NCI-H187 treated with DMSO at 0.1 percent for 48 hours (cell line): ENCODE measurements at regions not wholly inside any gene's neighbourhood (a gene's known extent, or its start where the extent isn't known, plus 50 kb on each side); places are given as distances from the start of the nearest gene placed in this dataset.
"Not testable (repeated sequence)": the region's sequence is repeated elsewhere in the genome, so short reads cannot be mapped to it uniquely, and the experiment has no call there.

Experiments used
- DNase-seq: peaks from one replicate; lab custom pipeline; 2025; lab: John Stamatoyannopoulos, UW

GRCh38 chr10:126722726-126723125, 52.2 kb upstream of the C10orf90 start:
- DNase-seq: no peak

- no peak for DNase-seq
These were observed 52.7 kb upstream of the C10orf90 start for GRCh38 chr10:126723226-126723625.

GRCh38 chr10:126729314-126729870, 58.9 kb upstream of the C10orf90 start:
- DNase-seq: no peak

- DNase-seq: no peak
These were observed 60.5 kb upstream of the C10orf90 start for GRCh38 chr10:126730856-126731609.

- DNase-seq: no peak
These were observed 61.1 kb upstream of the C10orf90 start for GRCh38 chr10:126731610-126731990.

DNA sequence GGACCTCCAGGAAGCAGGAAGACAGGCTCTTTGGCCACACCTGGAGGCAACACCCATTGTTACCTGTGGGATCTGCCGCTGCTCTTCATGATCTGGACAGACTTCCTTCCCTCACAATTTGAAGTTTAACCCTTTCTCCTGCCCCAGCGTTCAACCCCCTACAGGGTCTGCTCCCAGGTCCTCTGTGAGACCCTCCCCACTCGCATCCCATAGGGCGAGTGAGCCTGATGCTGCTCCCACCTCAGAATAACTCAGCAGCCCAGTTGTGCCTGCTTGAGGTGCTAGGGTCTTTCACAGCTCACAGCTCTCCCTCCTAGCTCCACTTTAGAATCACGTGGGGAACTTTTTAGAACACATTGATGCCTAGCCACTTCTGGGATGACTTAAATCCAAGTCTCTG, 61.8 kb upstream of the C10orf90 start:
- DNase-seq: no peak

DNA sequence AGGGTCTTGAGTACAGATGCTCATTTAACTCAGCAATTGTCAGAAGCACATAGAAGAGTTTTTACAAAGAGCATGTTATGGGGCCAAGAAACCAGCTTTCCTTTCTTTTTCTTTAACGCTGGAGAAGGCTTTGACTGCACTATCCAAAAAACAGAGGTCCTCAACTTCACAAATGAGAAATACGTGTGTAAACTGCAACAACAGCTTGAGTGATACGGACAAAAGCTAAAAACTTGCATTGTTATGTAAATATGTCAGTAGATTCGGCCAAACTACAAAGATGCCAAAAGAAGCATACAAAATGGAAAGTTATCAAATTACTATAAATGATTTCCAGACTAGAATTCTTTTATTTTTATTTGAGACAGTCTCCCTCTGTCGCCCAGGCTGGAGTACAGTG, 62.4 kb upstream of the C10orf90 start:
- no peak for DNase-seq

DNA sequence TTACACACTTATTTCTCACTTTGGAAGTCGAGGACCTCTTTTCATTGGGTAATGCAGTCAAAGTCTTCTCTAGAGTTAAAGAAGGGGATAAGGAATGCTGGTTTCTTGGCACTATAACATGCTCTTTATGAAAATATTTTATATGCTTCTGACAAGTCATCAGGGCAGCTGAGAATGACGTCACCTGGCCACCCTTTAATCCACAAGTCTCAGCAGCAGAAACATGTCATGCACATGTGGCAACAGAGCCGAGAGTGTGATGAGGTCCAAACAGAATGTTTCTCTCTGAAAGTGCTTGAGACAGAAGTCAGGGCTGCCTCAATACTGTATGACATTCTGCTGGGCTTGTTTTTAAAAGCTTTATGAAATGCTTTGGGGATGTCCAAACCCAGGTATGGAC, 63.5 kb upstream of the C10orf90 start:
- no peak for DNase-seq

DNA sequence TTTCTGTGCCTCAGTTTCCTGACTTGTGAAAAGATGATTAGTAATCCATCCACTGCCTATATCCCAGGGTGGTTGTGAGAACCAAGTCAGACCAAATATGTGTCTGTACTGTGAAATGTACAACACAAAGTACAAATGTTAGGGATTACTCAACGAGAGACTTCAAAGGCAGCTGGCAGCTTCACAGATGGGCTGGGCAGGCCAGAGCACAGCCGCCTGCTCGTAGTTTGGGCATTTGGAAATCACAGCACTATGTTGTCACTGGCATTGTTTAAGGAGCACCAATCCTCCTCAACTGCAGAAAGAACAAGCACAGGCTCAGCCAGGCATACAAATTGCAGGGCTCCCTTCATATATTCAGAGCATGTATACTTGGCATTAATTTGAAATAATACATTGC, 64.5 kb upstream of the C10orf90 start:
- no peak for DNase-seq

- no peak for DNase-seq
These were observed 65.6 kb upstream of the C10orf90 start for GRCh38 chr10:126736142-126736541.

DNA sequence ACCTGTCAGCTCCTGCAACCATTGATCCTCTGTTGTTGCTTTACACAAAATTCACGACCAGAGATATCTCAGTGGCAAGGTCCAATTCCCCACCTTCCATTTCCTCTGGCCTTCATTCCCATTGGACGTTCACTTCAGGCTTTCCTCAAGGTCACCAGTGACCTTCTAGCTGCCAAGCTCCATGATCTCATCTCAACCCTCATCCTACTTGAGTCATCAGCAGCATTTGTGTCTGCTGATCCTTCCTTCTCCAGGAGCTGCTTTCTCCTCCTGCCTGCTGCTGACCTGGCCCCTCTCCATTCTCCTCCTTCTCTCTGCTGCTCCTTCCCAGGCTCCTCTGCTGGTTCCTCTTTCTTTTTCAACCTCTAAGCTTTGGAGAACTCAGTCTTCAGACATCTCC, 66.2 kb upstream of the C10orf90 start:
- DNase-seq: no peak

GRCh38 chr10:126738001-126738400, 67.5 kb upstream of the C10orf90 start:
- DNase-seq: no peak

- no peak for DNase-seq
These were observed 74.1 kb upstream of the C10orf90 start for GRCh38 chr10:126744571-126744970.

- DNase-seq: no peak
These were observed 78.6 kb upstream of the C10orf90 start for GRCh38 chr10:126749015-126749655.

- DNase-seq: no peak
These were observed 84.5 kb upstream of the C10orf90 start for GRCh38 chr10:126754966-126755365.

- no peak for DNase-seq
These were observed 88.4 kb upstream of the C10orf90 start for GRCh38 chr10:126758867-126759266.

DNA sequence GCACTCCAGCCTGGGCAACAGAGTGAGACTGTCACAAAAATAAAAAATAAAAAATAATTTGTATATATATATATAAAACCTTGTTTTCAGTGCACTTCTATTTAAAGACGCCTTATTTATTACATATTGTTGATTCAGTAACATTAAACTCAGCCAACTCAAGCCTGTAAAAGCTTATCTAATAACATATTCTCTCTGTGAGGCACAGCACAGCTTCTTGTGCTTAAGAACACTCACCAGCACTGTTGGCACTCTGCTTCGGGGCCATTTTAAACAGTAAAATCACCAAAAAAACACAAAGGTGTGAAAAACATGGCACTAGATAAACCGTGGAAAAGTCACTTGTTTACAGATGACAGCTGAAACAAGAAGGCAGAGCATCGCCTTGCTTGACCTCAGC, 89.0 kb upstream of the C10orf90 start:
- no peak for DNase-seq

- DNase-seq: not testable (repeated sequence)
These were observed 96.2 kb upstream of the C10orf90 start for GRCh38 chr10:126766646-126767045.

DNA sequence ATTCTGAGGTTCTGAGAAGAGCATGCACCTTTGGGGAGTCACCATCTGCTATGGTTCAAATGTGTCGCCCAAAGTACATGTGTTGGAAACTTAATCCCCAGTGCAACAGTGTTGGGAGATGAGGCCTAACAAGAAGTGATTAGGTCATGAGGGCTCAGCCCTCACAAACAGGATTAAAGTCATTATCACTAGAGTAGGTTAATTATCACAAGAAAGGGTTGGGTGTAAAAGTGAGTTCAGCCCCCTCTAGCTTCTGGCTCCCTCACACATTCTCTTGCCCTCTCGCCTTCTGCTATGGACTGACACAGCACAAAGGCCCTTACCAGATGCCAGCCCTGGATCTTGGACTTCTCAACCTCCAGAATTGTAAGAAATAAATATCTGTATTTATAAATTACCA, 100.3 kb upstream of the C10orf90 start:
- no peak for DNase-seq

DNA sequence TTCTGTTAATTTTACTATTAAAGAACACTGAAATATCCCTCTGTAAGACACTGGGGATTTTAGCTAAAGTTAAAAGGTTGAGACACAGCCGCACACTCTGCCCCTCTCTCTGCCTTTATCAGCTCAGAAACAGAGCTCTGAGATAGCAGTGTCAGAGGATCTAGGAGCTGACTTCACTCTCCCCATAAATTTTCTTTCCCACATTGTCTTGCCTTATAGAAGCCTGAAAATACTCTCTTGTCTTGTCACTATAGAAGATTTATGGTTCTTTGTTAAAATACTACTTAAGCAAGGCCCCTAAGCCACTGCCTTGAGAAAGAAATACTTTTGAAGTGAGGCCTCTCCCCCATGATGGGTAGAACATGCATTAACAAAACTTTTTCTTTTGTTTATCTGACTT, 105.7 kb upstream of the C10orf90 start:
- DNase-seq: no peak

GRCh38 chr10:126777714-126778113, 107.2 kb upstream of the C10orf90 start:
- DNase-seq: no peak

DNA sequence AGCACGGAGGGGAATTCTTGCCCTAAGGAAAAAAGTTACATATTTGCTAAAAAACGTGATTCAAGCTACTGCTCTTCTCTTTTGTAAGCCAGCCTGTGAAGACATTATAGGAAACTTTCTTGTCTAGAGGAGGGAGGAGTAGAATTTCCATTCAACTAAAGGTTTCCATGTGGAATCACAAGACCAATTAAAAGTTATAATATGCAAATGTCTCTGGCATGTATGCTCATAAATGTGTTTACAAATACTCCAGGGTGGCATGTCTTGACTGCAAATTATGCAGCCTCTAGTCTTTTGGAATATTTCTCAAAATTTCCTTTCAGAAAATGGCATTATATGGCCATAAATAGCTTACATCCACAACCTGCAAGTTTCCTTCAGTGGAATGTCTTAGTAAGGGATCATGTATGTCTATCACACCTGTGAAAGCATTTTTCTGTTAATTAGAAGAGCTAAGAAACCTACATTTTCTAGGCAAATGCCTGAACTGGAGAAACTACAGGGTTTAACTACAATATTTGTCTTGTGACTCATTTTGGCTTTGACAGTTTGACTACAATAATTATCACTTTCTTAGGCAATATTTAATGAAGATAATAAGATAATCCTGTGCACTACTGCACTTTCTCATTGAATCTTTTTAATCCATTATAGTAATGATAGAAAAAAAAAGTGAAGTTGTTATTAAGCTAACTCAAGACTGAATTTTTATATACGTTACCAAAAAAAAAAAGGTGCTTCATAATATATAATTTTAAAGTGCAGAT, 111.1 kb upstream of the C10orf90 start:
- DNase-seq: no peak
